ENCODE measurements at regions not wholly inside any gene's neighbourhood (a gene's known extent, or its start where the extent isn't known, plus 50 kb on each side); places are given as distances from the start of the nearest gene placed in this dataset.

DNA sequence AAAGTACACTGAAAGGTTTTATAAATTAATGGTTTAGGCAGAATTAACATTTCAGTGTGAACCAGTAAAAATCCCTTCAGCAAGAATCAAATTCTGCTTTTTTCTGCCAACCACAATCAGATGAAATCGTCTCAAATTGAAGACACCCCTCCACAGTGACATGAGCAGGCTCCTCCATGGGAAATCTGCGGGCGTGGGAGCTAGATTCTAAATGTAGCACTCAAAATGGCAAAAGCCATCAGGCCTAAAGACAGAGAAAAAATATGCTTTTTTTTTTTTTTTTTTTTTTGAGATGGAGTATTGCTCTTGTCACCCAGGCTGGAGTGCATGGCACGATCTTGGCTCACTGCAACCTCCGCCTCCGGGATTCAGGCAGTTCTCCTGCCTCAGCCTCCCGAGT, 55.8 kb upstream of the MRPS9 start:
- Mint-ChIP-seq H3K4me1 (ENCODE audit: low read depth) (no peaks in the 10 kb centered on the region), H3K4me3 (no peak overlapping the region), H3K27ac (no peak overlapping the region), H3K27me3 (peaks cover 5% of the 10 kb centered on the region), H3K36me3 (no peaks in the 10 kb centered on the region), H3K9me3 (no peaks in the 10 kb centered on the region)
- ChIA-PET CTCF (no interaction called here), POLR2A (no interaction called here)
- intact Hi-C loops (cut with micrococcal nuclease): no loop called here
- no peak for DNase-seq
